K562 (cell line): ENCODE measurements at regions not wholly inside any gene's neighbourhood (a gene's known extent, or its start where the extent isn't known, plus 50 kb on each side); places are given as distances from the start of the nearest gene placed in this dataset.

Experiments
- ATAC-seq: fragments of 200-7000 bp; cut with Tn5 transposase; 3 replicates; pipeline ENCODE4 v1.9.1; 2020; ENCODE audit warnings: moderate library complexity
- BruUV-seq: library from RNA; stranded (reverse); fragments of 400-500 nt; replicated peaks from 2 replicates; lab custom pipeline; 2021; lab: Mats Ljungman, UMichigan
- CTCF ChIA-PET: fragments of 300-600 bp; formaldehyde crosslinking; extraction: SDS; loops from one replicate; lab custom pipeline; 2021; ENCODE audit warnings: low intra/inter-chr PET ratio; lab: Yijun Ruan, JAX
- POLR2A ChIA-PET: fragments of 300-600, 350-650 bp; sonication (Branson Sonifier 250); formaldehyde crosslinking; extraction: SDS; loops from one replicate; lab custom pipeline; 2021; ENCODE audit warnings: antibody characterized with exemption, inconsistent platforms; lab: Yijun Ruan, JAX
- DNase-seq, 4 experiments: peaks; one replicate each; pipeline versions ENCODE4 v3.0.0 to v3.0.0-alpha.2; 2011 to 2018; ENCODE audit warnings: low spot score in 3 of 4, mixed read lengths in 3 of 4; ENCODE audit errors: extremely low read depth in 1 of 4
- FAIRE-seq: peaks from 2 replicates; lab custom pipeline; 2011; peaks lifted over from hg19 to GRCh38; lab: Jason Lieb, UNC
- H2AFZ ChIP-seq: 2 replicates; pipeline ENCODE4 v1.6.0; 2011; ENCODE audit warnings: low read depth, low read length, control low read depth, inconsistent platforms
- H3K27ac ChIP-seq: fragments of 200-600 bp; 3 replicates; pipeline ENCODE4 v1.8.0; 2011; ENCODE audit warnings: low read depth, mild to moderate bottlenecking, control low read depth, inconsistent platforms, low read length, moderate library complexity, mixed read lengths; ENCODE audit errors: extremely low read depth
- H3K27me3 ChIP-seq, 2 experiments: fragments of 300-600 bp in 1 of 2; 2 replicates in 1 of 2; 3 replicates in 1 of 2; pipeline versions ENCODE4 v1.6.0 to v1.8.0; 2011; ENCODE audit warnings: inconsistent platforms in 2 of 2, low read length in 2 of 2, mild to moderate bottlenecking in 1 of 2, mixed read lengths in 1 of 2, moderate library complexity in 1 of 2; ENCODE audit not compliant: control insufficient read depth in 2 of 2, insufficient read depth in 2 of 2
- H3K36me3 ChIP-seq: fragments of 300-600 bp; 3 replicates; pipeline ENCODE4 v1.8.0; 2011; ENCODE audit warnings: mild to moderate bottlenecking, low read length, inconsistent platforms; ENCODE audit not compliant: control insufficient read depth, insufficient read depth
- H3K4me1 ChIP-seq, 2 experiments: fragments of 200-600 bp in 1 of 2; replicated peaks in 1 of 2; 2 replicates in 1 of 2; 3 replicates in 1 of 2; pipeline versions ENCODE4 v1.5.1 to v1.8.0; 2011; ENCODE audit warnings: inconsistent platforms in 2 of 2, low read length in 2 of 2, mild to moderate bottlenecking in 1 of 2, mixed read lengths in 1 of 2, moderate library complexity in 1 of 2; ENCODE audit not compliant: control insufficient read depth in 2 of 2, insufficient read depth in 2 of 2
- H3K4me2 ChIP-seq: 2 replicates; pipeline ENCODE4 v1.6.1; 2011; ENCODE audit warnings: low read length, control low read depth, inconsistent platforms, mixed read lengths; ENCODE audit not compliant: insufficient read depth
- H3K4me3 ChIP-seq: fragments of 200-600 bp; sonication (generic), shearing (Covaris generic); 2 replicates; pipeline ENCODE4 v1.5.1; 2016; ENCODE audit warnings: control low read depth, inconsistent platforms
- H3K79me2 ChIP-seq: fragments of 200-600 bp; 3 replicates; pipeline ENCODE4 v1.8.0; 2011; ENCODE audit warnings: low read length, inconsistent platforms; ENCODE audit not compliant: control insufficient read depth, insufficient read depth
- H3K9ac ChIP-seq, 2 experiments: 2 replicates each; pipeline versions ENCODE4 v1.6.0 to v1.6.1; 2011; ENCODE audit warnings: low read depth in 2 of 2, low read length in 2 of 2, control low read depth in 1 of 2, inconsistent platforms in 1 of 2, mild to moderate bottlenecking in 1 of 2, mixed read lengths in 1 of 2; ENCODE audit not compliant: insufficient read depth in 1 of 2
- H3K9me1 ChIP-seq: one replicate; pipeline ENCODE4 v1.6.0; 2011; ENCODE audit warnings: inconsistent platforms, mild to moderate bottlenecking, low read length, moderate library complexity; ENCODE audit not compliant: control insufficient read depth, insufficient read depth
- H3K9me3 ChIP-seq: replicated peaks from 2 replicates; pipeline ENCODE4 v1.5.1; 2011; ENCODE audit warnings: low read depth, low read length, inconsistent platforms; ENCODE audit not compliant: control insufficient read depth, insufficient read depth
- H4K20me1 ChIP-seq: replicated peaks from 2 replicates; pipeline ENCODE4 v1.6.1; 2011; ENCODE audit warnings: low read length, inconsistent platforms, mixed read lengths; ENCODE audit not compliant: control insufficient read depth, insufficient read depth
- CREM ChIP-seq: IDR thresholded peaks from 2 replicates; pipeline ENCODE4 v1.6.1; 2014; ENCODE audit warnings: antibody characterized with exemption, low read depth
- DDX20 ChIP-seq: fragments of 450-650 bp; IDR thresholded peaks from 2 replicates; pipeline ENCODE4 v1.6.1; 2016; ENCODE audit warnings: missing genetic modification characterization, low read depth, mild to moderate bottlenecking, missing compliant biosample characterization, moderate library complexity
- FOXO4 ChIP-seq: fragments of 450-650 bp; formaldehyde crosslinking; IDR thresholded peaks from 2 replicates; pipeline ENCODE4 v1.4.0; 2020; ENCODE audit warnings: mild to moderate bottlenecking, moderate library complexity
- HNRNPUL1 ChIP-seq: fragments of 200-400 bp; formaldehyde crosslinking; IDR thresholded peaks from 2 replicates; pipeline ENCODE4 v1.6.1; 2017; ENCODE audit warnings: low read length
- MYC ChIP-seq, 2 experiments: fragments of 250-450 bp in 1 of 2; sonication (Bioruptor Pico) in 1 of 2; IDR thresholded peaks; 2 replicates each; pipeline versions ENCODE4 v1.5.1 to v1.6.1; 2012 to 2021; ENCODE audit warnings: low read depth in 2 of 2, borderline replicate concordance in 1 of 2, improper control_type of control experiment in 1 of 2, low read length in 1 of 2, mild to moderate bottlenecking in 1 of 2, moderate library complexity in 1 of 2
- NR2C2 ChIP-seq, 2 experiments: fragments of 200-800 bp in 1 of 2; sonication (Bioruptor generic) in 1 of 2; sonication (generic) in 1 of 2; formaldehyde crosslinking in 1 of 2; IDR thresholded peaks; 2 replicates each; pipeline versions ENCODE4 v1.6.1 to v1.8.0; 2016 to 2022; ENCODE audit warnings: mild to moderate bottlenecking in 1 of 2, missing compliant biosample characterization in 1 of 2, missing genetic modification characterization in 1 of 2, missing genetic modification reagents in 1 of 2
- RB1 ChIP-seq: fragments of 450-650 bp; IDR thresholded peaks from 2 replicates; pipeline ENCODE4 v1.6.1; 2017; ENCODE audit warnings: low read depth, mild to moderate bottlenecking
- THAP7 ChIP-seq: fragments of 250-450 bp; sonication (Bioruptor Pico); IDR thresholded peaks from 2 replicates; pipeline ENCODE4 v1.5.0; 2021
- ZNF57 ChIP-seq: fragments of 450-650 bp; formaldehyde crosslinking; IDR thresholded peaks from 2 replicates; pipeline ENCODE4 v1.4.0; 2020; ENCODE audit warnings: mild to moderate bottlenecking, moderate library complexity
- WGBS: fragments of 100-300 bp; shearing (Covaris generic); methylation state at CpG from one replicate; pipeline ENCODE4 v1.1.6; 2016; ENCODE audit warnings: low coverage, mixed read lengths; ENCODE audit not compliant: insufficient coverage; ENCODE audit errors: missing lambda C conversion rate; 5-methylcytosine and 5-hydroxymethylcytosine counted together
- in situ Hi-C: fragments of 300-500 bp; cut with MboI; formaldehyde crosslinking; loops from 4 replicates; pipeline ENCODE4 v1.15.0; 2018; ENCODE audit warnings: inconsistent platforms, mixed read lengths
- intact Hi-C: fragments of 100-400 bp; cut with micrococcal nuclease; formaldehyde crosslinking; loops from 2 replicates; pipeline ENCODE4 v1.14.2; 2022

DNA sequence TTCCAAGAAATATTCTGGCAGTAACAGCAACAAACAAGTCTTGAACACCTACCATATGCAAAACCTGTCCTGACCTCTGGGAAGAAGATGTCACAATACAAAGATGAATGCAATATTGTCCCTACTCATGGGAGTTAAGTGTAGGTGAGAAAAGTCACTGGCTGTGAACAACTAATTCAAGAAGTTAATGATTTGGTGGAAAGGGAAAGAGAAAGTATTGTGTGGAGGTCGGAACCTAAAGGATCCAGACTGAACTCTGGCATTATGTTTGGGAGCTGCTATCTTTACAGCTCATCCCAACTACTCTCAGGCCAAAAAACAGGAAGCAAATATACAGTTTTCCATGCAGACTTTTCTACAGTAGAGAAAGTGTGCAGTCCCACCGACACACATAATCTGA lies 285.3 kb upstream of the PRDM1 start:
- POLR2A ChIA-PET, result interaction anchor here (1.0 kb wide), 1 partner anchor 11 kb away, joined by 3 read pairs; no protein-coding TSS in a partner anchor
- no peaks in the 10 kb centered on the region for H4K20me1 ChIP-seq
- BruUV-seq, result no TSS peak
- H2AFZ ChIP-seq, result no peak overlapping the region
- no peak overlapping the region for H3K9ac ChIP-seq
- H3K27me3 ChIP-seq, result no peaks in the 10 kb centered on the region
- 28% methylated on average over 2 of the region's 2 CpGs for WGBS
- no peaks in the 10 kb centered on the region for H3K79me2 ChIP-seq
- intact Hi-C loops (no loop called here), in situ Hi-C loops (no loop called here)
- H3K9me3 ChIP-seq, result no peaks in the 10 kb centered on the region
- no peaks in the 10 kb centered on the region for H3K9me1 ChIP-seq
- no peak for TF ChIP-seq CREM
- no peak for TF ChIP-seq MYC (IDR thresholded peaks at IDR 0.05; ENCODE audit: low read depth, low read length)
- no peak for TF ChIP-seq MYC (CRISPR knock-in tag; IDR thresholded peaks at IDR 0.05; ENCODE audit: borderline replicate concordance, low read depth)
- no peak for TF ChIP-seq THAP7 (CRISPR knock-in tag)
- no peak for TF ChIP-seq RB1
- no peak for TF ChIP-seq NR2C2 (CRISPR knock-in tag; IDR thresholded peaks at IDR 0.05)
- peak; percentile 19; the same call in 1 of the 2 replicates for TF ChIP-seq NR2C2 (tag; IDR thresholded peaks at IDR 0.05)
- TF ChIP-seq ZNF57 (CRISPR knock-in tag), result no peak
- TF ChIP-seq FOXO4 (CRISPR knock-in tag), result no peak
- TF ChIP-seq HNRNPUL1, result no peak
- no peak for TF ChIP-seq DDX20
- CTCF ChIA-PET, result no interaction called here
- peaks cover 0 to 18% of the 10 kb centered on the region in 2 experiments; a peak in 3 of 5 replicates for H3K4me1 ChIP-seq
- H3K4me3 ChIP-seq, result no peak overlapping the region
- ATAC-seq, result no peak
- FAIRE-seq, result no peak
- no peaks in the 10 kb centered on the region for H3K36me3 ChIP-seq
- no peak overlapping the region for H3K4me2 ChIP-seq
- no peak for DNase-seq
- no peak overlapping the region for H3K27ac ChIP-seq
